Tibial nerve (tissue), 4 donors: ENCODE measurements at regions not wholly inside any gene's neighbourhood (a gene's known extent, or its start where the extent isn't known, plus 50 kb on each side); places are given as distances from the start of the nearest gene placed in this dataset.

Experiments used
- DNase-seq, 2 donors: peaks; one replicate each; pipeline ENCODE4 v3.0.0-alpha.2; 2019; ENCODE audit warnings: low spot score in 2 of 2
- H3K27ac ChIP-seq, 4 donors: fragments of 200-600 bp; sonication (generic) in 3 of 4; one replicate each; pipeline ENCODE4 v1.5.1; 2017 to 2019; ENCODE audit warnings: mild to moderate bottlenecking in 1 of 4
- H3K27me3 ChIP-seq, 2 donors: fragments of 200-600 bp; sonication (generic) in 1 of 2; one replicate each; pipeline versions ENCODE4 v1.5.1 to v1.6.0; 2017 to 2019
- H3K36me3 ChIP-seq, 3 donors: fragments of 200-600 bp; sonication (generic); one replicate each; pipeline ENCODE4 v1.5.1; 2018 to 2019
- H3K4me1 ChIP-seq, 4 donors: fragments of 200-600 bp; sonication (generic) in 3 of 4; one replicate each; pipeline ENCODE4 v1.5.1; 2017 to 2019
- H3K4me3 ChIP-seq, 4 donors: fragments of 200-600 bp; sonication (generic) in 3 of 4; one replicate each; pipeline ENCODE4 v1.5.1; 2017 to 2019; ENCODE audit warnings: mild to moderate bottlenecking in 1 of 4, moderate library complexity in 1 of 4
- H3K9me3 ChIP-seq, 4 donors: fragments of 200-600 bp; sonication (generic) in 3 of 4; one replicate each; pipeline ENCODE4 v1.5.1; 2017 to 2019
- CTCF ChIP-seq, 5 experiments: fragments of 200-600 bp in 3 of 5; fragments of 450-650 bp in 2 of 5; sonication (generic) in 3 of 5; IDR thresholded peaks; one replicate each; pipeline ENCODE4 v1.5.1; 2016 to 2019; ENCODE audit warnings: antibody characterized with exemption in 5 of 5, mild to moderate bottlenecking in 3 of 5, moderate library complexity in 2 of 5
- EP300 ChIP-seq, 2 donors: sonication (generic); formaldehyde crosslinking; IDR thresholded peaks; one replicate each; pipeline ENCODE4 v1.6.1; 2017; ENCODE audit warnings: antibody characterized with exemption in 2 of 2, mild to moderate bottlenecking in 1 of 2
- POLR2A ChIP-seq, 2 donors: fragments of 450-650 bp; IDR thresholded peaks; one replicate each; pipeline ENCODE4 v1.6.1; 2017; ENCODE audit warnings: antibody characterized with exemption in 2 of 2, mild to moderate bottlenecking in 2 of 2, moderate library complexity in 2 of 2
- WGBS, 2 donors: methylation state at CpG; one replicate each; pipeline ENCODE4 v1.1.5; 2018; 5-methylcytosine and 5-hydroxymethylcytosine counted together

- Histone ChIP-seq H3K36me3 (no peaks in the 10 kb centered on the region), H3K27me3 (no peaks in the 10 kb centered on the region), H3K4me1 (peaks cover 0 to 23% (median 11%) of the 10 kb centered on the region in 4 donors), H3K27ac (no peak overlapping the region), H3K4me3 (no peak overlapping the region), H3K9me3 (no peaks in the 10 kb centered on the region)
- no peak for DNase-seq
- 48 to 59% methylated on average over 5 of the region's 5 CpGs for WGBS, 2 donors
- TF ChIP-seq EP300 (IDR thresholded peaks at IDR 0.05) (no peak), POLR2A (IDR thresholded peaks at IDR 0.05) (no peak), CTCF (IDR thresholded peaks at IDR 0.05) (no peak)
These were observed 174.2 kb upstream of the NCAM1 start for GRCh38 chr11:112786886-112787530.

GRCh38 chr11:112789481-112789880, 171.7 kb upstream of the NCAM1 start:
- WGBS, 2 donors, result 76 to 77% methylated on average over 3 of the region's 3 CpGs
- no peak for TF ChIP-seq CTCF (IDR thresholded peaks at IDR 0.05)
- no peak for TF ChIP-seq EP300 (IDR thresholded peaks at IDR 0.05)
- TF ChIP-seq POLR2A (IDR thresholded peaks at IDR 0.05), result no peak

GRCh38 chr11:112790286-112790685, 170.9 kb upstream of the NCAM1 start:
- no peak for TF ChIP-seq EP300 (IDR thresholded peaks at IDR 0.05)
- no peak for TF ChIP-seq POLR2A (IDR thresholded peaks at IDR 0.05)
- TF ChIP-seq CTCF (IDR thresholded peaks at IDR 0.05), result no peak
- H3K9me3 ChIP-seq, result no peaks in the 10 kb centered on the region
- 77 to 85% methylated on average over 3 of the region's 3 CpGs for WGBS, 2 donors
- no peak for DNase-seq
- H3K36me3 ChIP-seq, result no peaks in the 10 kb centered on the region
- no peak overlapping the region for H3K4me3 ChIP-seq
- H3K27ac ChIP-seq, result no peak overlapping the region
- no peaks in the 10 kb centered on the region for H3K27me3 ChIP-seq
- H3K4me1 ChIP-seq, result peaks cover 0 to 15% (median 6%) of the 10 kb centered on the region in 4 donors

More at GRCh38 chr11:112789481-112789880, 171.7 kb upstream of the NCAM1 start:
- H3K36me3 ChIP-seq, result no peaks in the 10 kb centered on the region
- DNase-seq, result no peak
- H3K27me3 ChIP-seq, result no peaks in the 10 kb centered on the region
- H3K4me1 ChIP-seq, result peaks cover 0 to 21% (median 9%) of the 10 kb centered on the region in 4 donors
- H3K27ac ChIP-seq, result no peak overlapping the region
- H3K9me3 ChIP-seq, result no peaks in the 10 kb centered on the region
- H3K4me3 ChIP-seq, result no peak overlapping the region

- Histone ChIP-seq H3K4me3 (no peak overlapping the region), H3K4me1 (peaks cover 0 to 16% (median 2%) of the 10 kb centered on the region in 4 donors), H3K36me3 (no peaks in the 10 kb centered on the region), H3K9me3 (no peaks in the 10 kb centered on the region), H3K27me3 (no peaks in the 10 kb centered on the region), H3K27ac (no peak overlapping the region)
- TF ChIP-seq CTCF (IDR thresholded peaks at IDR 0.05), result no peak
- no peak for TF ChIP-seq POLR2A (IDR thresholded peaks at IDR 0.05)
- no peak for TF ChIP-seq EP300 (IDR thresholded peaks at IDR 0.05)
- WGBS, 2 donors, result 90 to 97% methylated on average over 5 of the region's 5 CpGs
- no peak for DNase-seq
These were observed 169.2 kb upstream of the NCAM1 start for GRCh38 chr11:112792070-112792469.

- Histone ChIP-seq H3K4me1 (peaks cover 0 to 30% (median 4%) of the 10 kb centered on the region in 4 donors), H3K27ac (no peak overlapping the region), H3K27me3 (no peaks in the 10 kb centered on the region), H3K4me3 (no peak overlapping the region), H3K9me3 (no peaks in the 10 kb centered on the region), H3K36me3 (no peaks in the 10 kb centered on the region)
- 83 to 93% methylated on average over 1 of the region's 1 CpG for WGBS, 2 donors
- TF ChIP-seq CTCF (IDR thresholded peaks at IDR 0.05) (no peak), EP300 (IDR thresholded peaks at IDR 0.05) (no peak), POLR2A (IDR thresholded peaks at IDR 0.05) (no peak)
- DNase-seq, result no peak
These were observed 167.8 kb upstream of the NCAM1 start for GRCh38 chr11:112793416-112793815.
